Heart left ventricle (tissue), 13 donors: ENCODE measurements at regions not wholly inside any gene's neighbourhood (a gene's known extent, or its start where the extent isn't known, plus 50 kb on each side); places are given as distances from the start of the nearest gene placed in this dataset.

Experiments
- POLR2A ChIP-seq, 2 donors: fragments of 450-650 bp; IDR thresholded peaks; one replicate each; pipeline ENCODE4 v1.6.1; 2017; ENCODE audit warnings: antibody characterized with exemption in 2 of 2, mild to moderate bottlenecking in 2 of 2, moderate library complexity in 2 of 2
- TF ChIP-seq, protein P1 (sequence below), 12 donors: fragments of 200-600 bp; sonication (generic) in 4 of 12; IDR thresholded peaks; one replicate each; pipeline versions ENCODE4 v1.5.0 to v1.8.0; 2018 to 2022; ENCODE audit warnings: antibody characterized with exemption in 12 of 12, mild to moderate bottlenecking in 5 of 12
- donor health status: ischemic (EF 13 %, LVEDD 7.1; RV severe dilation, severe dysfunction).
- donor health status: DM: no; HTN: yes; CAD: no.
- donor health status: DM: no; HTN: no; CAD: no.
- donor health status: ischemic (EF 25% LVEDD 6.9; RV normal size, moderate dysfunction).
- donor health status: ischemic (EF 25% LVEDD 5.7; RV mildly dilated, moderate dysfunction).
- donor health status: ischemic (EF 35%, LVEDD 5.7; RV mildly dilated, moderate dysfunction).
- donor health status: nonischemic (EF 11% LVEDD 7.7; RV severe dilation, severe dysfunction).
- donor health status: DM: yes; HTN: yes; CAD: no.
- donor health status: PGD.
- donor health status: ischemic (EF 29% LVEDD 5.4; RV normal size, mild dysfunction).
- donor health status: nonischemic (EF 23%, LVEDD 6.1; RV moderate dilation, normal function).

DNA sequence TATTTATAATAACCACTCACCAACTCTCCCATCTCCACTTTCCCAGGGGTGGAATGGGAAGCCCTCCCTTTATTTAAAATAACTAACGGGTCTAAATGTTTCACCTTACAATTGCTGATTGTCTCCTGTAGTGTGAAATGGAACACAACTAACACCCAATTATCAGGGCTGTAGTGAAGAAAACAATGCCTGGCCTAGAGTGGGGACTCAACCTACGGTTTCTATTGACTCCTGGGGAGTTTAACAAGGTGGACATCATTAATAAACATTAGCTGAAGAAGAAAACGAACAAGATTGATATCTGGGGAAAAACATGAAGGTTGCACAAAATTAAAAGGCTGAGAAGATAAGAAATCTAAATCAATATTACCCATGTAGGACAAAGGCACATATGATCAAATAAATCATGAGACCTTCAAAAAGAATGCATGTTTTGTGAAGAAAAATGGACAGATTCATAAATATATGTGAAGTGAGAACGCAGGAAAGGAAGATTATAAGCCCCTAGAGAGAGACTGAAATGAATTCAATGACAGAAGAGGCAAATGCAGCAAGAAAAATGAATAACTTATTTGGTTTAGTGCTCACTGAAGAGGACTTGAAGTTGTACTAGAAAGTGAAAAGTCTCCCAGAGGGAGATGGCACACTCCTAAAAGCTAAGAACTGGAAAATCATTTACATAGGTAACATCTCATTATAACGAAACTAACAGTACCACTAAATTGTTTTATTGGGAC is 593.0 kb upstream of the AADAT start:
- no peak for TF ChIP-seq POLR2A (IDR thresholded peaks at IDR 0.05)
- TF ChIP-seq, protein P1, sequence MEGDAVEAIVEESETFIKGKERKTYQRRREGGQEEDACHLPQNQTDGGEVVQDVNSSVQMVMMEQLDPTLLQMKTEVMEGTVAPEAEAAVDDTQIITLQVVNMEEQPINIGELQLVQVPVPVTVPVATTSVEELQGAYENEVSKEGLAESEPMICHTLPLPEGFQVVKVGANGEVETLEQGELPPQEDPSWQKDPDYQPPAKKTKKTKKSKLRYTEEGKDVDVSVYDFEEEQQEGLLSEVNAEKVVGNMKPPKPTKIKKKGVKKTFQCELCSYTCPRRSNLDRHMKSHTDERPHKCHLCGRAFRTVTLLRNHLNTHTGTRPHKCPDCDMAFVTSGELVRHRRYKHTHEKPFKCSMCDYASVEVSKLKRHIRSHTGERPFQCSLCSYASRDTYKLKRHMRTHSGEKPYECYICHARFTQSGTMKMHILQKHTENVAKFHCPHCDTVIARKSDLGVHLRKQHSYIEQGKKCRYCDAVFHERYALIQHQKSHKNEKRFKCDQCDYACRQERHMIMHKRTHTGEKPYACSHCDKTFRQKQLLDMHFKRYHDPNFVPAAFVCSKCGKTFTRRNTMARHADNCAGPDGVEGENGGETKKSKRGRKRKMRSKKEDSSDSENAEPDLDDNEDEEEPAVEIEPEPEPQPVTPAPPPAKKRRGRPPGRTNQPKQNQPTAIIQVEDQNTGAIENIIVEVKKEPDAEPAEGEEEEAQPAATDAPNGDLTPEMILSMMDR (IDR thresholded peaks at IDR 0.05), result no peak
